ENCODE measurements at regions not wholly inside any gene's neighbourhood (a gene's known extent, or its start where the extent isn't known, plus 50 kb on each side); places are given as distances from the start of the nearest gene placed in this dataset.

- H3K27me3 Mint-ChIP-seq (ENCODE audit: insufficient read depth, unreplicated experiment): no peaks in the 10 kb centered on the region
- intact Hi-C loops (cut with micrococcal nuclease; ENCODE audit: unreplicated experiment): no loop called here
- DNase-seq: no peak
These were observed 310.3 kb upstream of the ZNF32 start for GRCh38 chr10:43958964-43959363.

GRCh38 chr10:43958071-43958432 is 309.4 kb upstream of the ZNF32 start:
- intact Hi-C loops (cut with micrococcal nuclease; ENCODE audit: unreplicated experiment): no loop called here
- Mint-ChIP-seq H3K27ac (ENCODE audit: unreplicated experiment) (no peak overlapping the region), H3K9me3 (ENCODE audit: unreplicated experiment) (no peaks in the 10 kb centered on the region), H3K36me3 (ENCODE audit: insufficient read depth, unreplicated experiment) (no peaks in the 10 kb centered on the region), H3K4me3 (ENCODE audit: unreplicated experiment) (no peak overlapping the region), H3K4me1 (ENCODE audit: low read depth, unreplicated experiment) (no peaks in the 10 kb centered on the region), H3K27me3 (ENCODE audit: insufficient read depth, unreplicated experiment) (no peaks in the 10 kb centered on the region)
- Histone ChIP-seq H3K36me3 (ENCODE audit: control insufficient read depth, insufficient read depth, low read length) (no peaks in the 10 kb centered on the region), H3K4me3 (ENCODE audit: low read depth, low read length) (no peak overlapping the region), H3K27me3 (replicated peaks; ENCODE audit: control insufficient read depth, insufficient read depth, low read length) (no peaks in the 10 kb centered on the region), H3K4me1 (no peaks in the 10 kb centered on the region), H3K9me3 (no peaks in the 10 kb centered on the region)
- BruUV-seq (replicated peaks): no TSS peak
- TF ChIP-seq CTCF (IDR thresholded peaks at IDR 0.05; ENCODE audit: insufficient read depth in 1 of 2, low read depth in 1 of 2, low read length in 1 of 2, severe bottlenecking in 1 of 2, unreplicated experiment in 1 of 2): no peak
- ChIA-PET CTCF (no interaction called here), POLR2A (no interaction called here)
- no peak for DNase-seq

More at GRCh38 chr10:43958964-43959363, 310.3 kb upstream of the ZNF32 start:
- no peak for TF ChIP-seq CTCF (IDR thresholded peaks at IDR 0.05; ENCODE audit: insufficient read depth in 1 of 2, low read depth in 1 of 2, low read length in 1 of 2, severe bottlenecking in 1 of 2, unreplicated experiment in 1 of 2)
- Histone ChIP-seq H3K36me3 (ENCODE audit: control insufficient read depth, insufficient read depth, low read length) (no peaks in the 10 kb centered on the region), H3K4me3 (ENCODE audit: low read depth, low read length) (no peak overlapping the region), H3K4me1 (no peaks in the 10 kb centered on the region), H3K9me3 (no peaks in the 10 kb centered on the region), H3K27me3 (replicated peaks; ENCODE audit: control insufficient read depth, insufficient read depth, low read length) (no peaks in the 10 kb centered on the region)
- Mint-ChIP-seq H3K36me3 (ENCODE audit: insufficient read depth, unreplicated experiment) (no peaks in the 10 kb centered on the region), H3K9me3 (ENCODE audit: unreplicated experiment) (no peaks in the 10 kb centered on the region), H3K4me3 (ENCODE audit: unreplicated experiment) (no peak overlapping the region), H3K27ac (ENCODE audit: unreplicated experiment) (no peak overlapping the region), H3K4me1 (ENCODE audit: low read depth, unreplicated experiment) (no peaks in the 10 kb centered on the region)
- ChIA-PET POLR2A (no interaction called here), CTCF (no interaction called here)
- BruUV-seq (replicated peaks): no TSS peak

GRCh38 chr10:43957267-43958070 is 308.8 kb upstream of the ZNF32 start:
- CTCF ChIA-PET: no interaction called here
- no TSS peak for BruUV-seq (replicated peaks)
- POLR2A ChIA-PET: no interaction called here
- Mint-ChIP-seq H3K4me3 (ENCODE audit: unreplicated experiment) (no peak overlapping the region), H3K4me1 (ENCODE audit: low read depth, unreplicated experiment) (no peaks in the 10 kb centered on the region), H3K36me3 (ENCODE audit: insufficient read depth, unreplicated experiment) (no peaks in the 10 kb centered on the region), H3K27me3 (ENCODE audit: insufficient read depth, unreplicated experiment) (no peaks in the 10 kb centered on the region), H3K27ac (ENCODE audit: unreplicated experiment) (no peak overlapping the region), H3K9me3 (ENCODE audit: unreplicated experiment) (no peaks in the 10 kb centered on the region)
- intact Hi-C loops (cut with micrococcal nuclease; ENCODE audit: unreplicated experiment): no loop called here
- Histone ChIP-seq H3K4me1 (no peaks in the 10 kb centered on the region), H3K36me3 (ENCODE audit: control insufficient read depth, insufficient read depth, low read length) (no peaks in the 10 kb centered on the region), H3K9me3 (no peaks in the 10 kb centered on the region), H3K27me3 (replicated peaks; ENCODE audit: control insufficient read depth, insufficient read depth, low read length) (no peaks in the 10 kb centered on the region), H3K4me3 (ENCODE audit: low read depth, low read length) (no peak overlapping the region)
- DNase-seq: peak in 1 of 2 experiments; percentile 27
- TF ChIP-seq CTCF (IDR thresholded peaks at IDR 0.05; ENCODE audit: insufficient read depth in 1 of 2, low read depth in 1 of 2, low read length in 1 of 2, severe bottlenecking in 1 of 2, unreplicated experiment in 1 of 2): no peak
